ES-I3 (cell line): ENCODE measurements at regions not wholly inside any gene's neighbourhood (a gene's known extent, or its start where the extent isn't known, plus 50 kb on each side); places are given as distances from the start of the nearest gene placed in this dataset.

Experiments
- H3K36me3 ChIP-seq: 2 replicates; pipeline ENCODE4 v1.6.1; 2013; ENCODE audit warnings: mild to moderate bottlenecking, low read length, control low read depth, moderate library complexity; ENCODE audit not compliant: insufficient read depth
- H3K4me1 ChIP-seq: 2 replicates; pipeline ENCODE4 v1.6.1; 2013; ENCODE audit warnings: mild to moderate bottlenecking, control low read depth, low read length; ENCODE audit not compliant: insufficient read depth
- H3K9ac ChIP-seq: 2 replicates; pipeline ENCODE4 v1.6.1; 2013; ENCODE audit warnings: low read depth, mild to moderate bottlenecking, low read length, moderate library complexity
- H3K9me3 ChIP-seq: 2 replicates; pipeline ENCODE4 v1.6.1; 2013; ENCODE audit warnings: mild to moderate bottlenecking, low read length, moderate library complexity; ENCODE audit not compliant: control insufficient read depth, insufficient read depth

- H3K9ac ChIP-seq = no peak overlapping the region
- no peaks in the 10 kb centered on the region for H3K9me3 ChIP-seq
- no peaks in the 10 kb centered on the region for H3K36me3 ChIP-seq
- peaks cover 5% of the 10 kb centered on the region; the same call in 1 of the 2 replicates for H3K4me1 ChIP-seq
These were observed 113.8 kb upstream of the PPP2R2D start for GRCh38 chr10:131786756-131787605.

- H3K9me3 ChIP-seq = no peaks in the 10 kb centered on the region
- H3K36me3 ChIP-seq = no peaks in the 10 kb centered on the region
- H3K4me1 ChIP-seq = peaks cover 5% of the 10 kb centered on the region; the same call in 1 of the 2 replicates
- no peak overlapping the region for H3K9ac ChIP-seq
These were observed 112.8 kb upstream of the PPP2R2D start for GRCh38 chr10:131787961-131788360.

GRCh38 chr10:131788386-131788785 is 112.4 kb upstream of the PPP2R2D start:
- Histone ChIP-seq H3K4me1 (peaks cover 5% of the 10 kb centered on the region; the same call in 1 of the 2 replicates), H3K9ac (no peak overlapping the region), H3K36me3 (no peaks in the 10 kb centered on the region), H3K9me3 (no peaks in the 10 kb centered on the region)

- H3K9ac ChIP-seq = no peak overlapping the region
- H3K4me1 ChIP-seq = peaks cover 5% of the 10 kb centered on the region; the same call in 1 of the 2 replicates
- H3K9me3 ChIP-seq = no peaks in the 10 kb centered on the region
- no peaks in the 10 kb centered on the region for H3K36me3 ChIP-seq
These were observed 111.3 kb upstream of the PPP2R2D start for GRCh38 chr10:131789516-131789915.

- Histone ChIP-seq H3K9me3 (no peaks in the 10 kb centered on the region), H3K36me3 (no peaks in the 10 kb centered on the region), H3K4me1 (peaks cover 5% of the 10 kb centered on the region; the same call in 1 of the 2 replicates), H3K9ac (no peak overlapping the region)
These were observed 110.8 kb upstream of the PPP2R2D start for GRCh38 chr10:131790021-131790420.

- no peaks in the 10 kb centered on the region for H3K36me3 ChIP-seq
- no peaks in the 10 kb centered on the region for H3K9me3 ChIP-seq
- H3K4me1 ChIP-seq = peaks cover 5% of the 10 kb centered on the region; the same call in 1 of the 2 replicates
- H3K9ac ChIP-seq = no peak overlapping the region
These were observed 108.7 kb upstream of the PPP2R2D start for GRCh38 chr10:131792011-131792651.

GRCh38 chr10:131792809-131793208 is 108.0 kb upstream of the PPP2R2D start:
- H3K36me3 ChIP-seq = no peaks in the 10 kb centered on the region
- H3K9ac ChIP-seq = no peak overlapping the region
- peaks cover 5% of the 10 kb centered on the region; the same call in 1 of the 2 replicates for H3K4me1 ChIP-seq
- H3K9me3 ChIP-seq = 0 out of 2 replicates have a peak, but pooled peaks cover under 1% of the 10 kb centered on the region

GRCh38 chr10:131795761-131796160 is 105.0 kb upstream of the PPP2R2D start:
- Histone ChIP-seq H3K9me3 (peaks cover 4% of the 10 kb centered on the region; the same call in 1 of the 2 replicates), H3K36me3 (no peaks in the 10 kb centered on the region), H3K4me1 (no peaks in the 10 kb centered on the region), H3K9ac (no peak overlapping the region)

- peaks cover 4% of the 10 kb centered on the region; the same call in 1 of the 2 replicates for H3K9me3 ChIP-seq
- no peak overlapping the region for H3K9ac ChIP-seq
- H3K36me3 ChIP-seq = no peaks in the 10 kb centered on the region
- no peaks in the 10 kb centered on the region for H3K4me1 ChIP-seq
These were observed 103.2 kb upstream of the PPP2R2D start for GRCh38 chr10:131797626-131798025.

GRCh38 chr10:131799429-131799828 is 101.4 kb upstream of the PPP2R2D start:
- no peak overlapping the region for H3K9ac ChIP-seq
- no peaks in the 10 kb centered on the region for H3K4me1 ChIP-seq
- H3K36me3 ChIP-seq = no peaks in the 10 kb centered on the region
- H3K9me3 ChIP-seq = peaks cover 4% of the 10 kb centered on the region; the same call in 1 of the 2 replicates

GRCh38 chr10:131802156-131802915 is 98.5 kb upstream of the PPP2R2D start:
- no peak overlapping the region for H3K9ac ChIP-seq
- H3K9me3 ChIP-seq = peaks cover 4% of the 10 kb centered on the region; the same call in 1 of the 2 replicates
- no peaks in the 10 kb centered on the region; the same call in 1 of the 2 replicates for H3K4me1 ChIP-seq
- no peaks in the 10 kb centered on the region for H3K36me3 ChIP-seq

GRCh38 chr10:131802996-131803395 is 97.8 kb upstream of the PPP2R2D start:
- no peaks in the 10 kb centered on the region; the same call in 1 of the 2 replicates for H3K4me1 ChIP-seq
- no peak overlapping the region for H3K9ac ChIP-seq
- no peaks in the 10 kb centered on the region for H3K36me3 ChIP-seq
- peaks cover 2% of the 10 kb centered on the region; the same call in 1 of the 2 replicates for H3K9me3 ChIP-seq

- Histone ChIP-seq H3K9me3 (no peaks in the 10 kb centered on the region; the same call in 1 of the 2 replicates), H3K36me3 (no peaks in the 10 kb centered on the region), H3K4me1 (no peaks in the 10 kb centered on the region; the same call in 1 of the 2 replicates), H3K9ac (no peak overlapping the region)
These were observed 96.9 kb upstream of the PPP2R2D start for GRCh38 chr10:131803860-131804425.
